Fibroblast of skin of abdomen (primary cell): ENCODE measurements at regions not wholly inside any gene's neighbourhood (a gene's known extent, or its start where the extent isn't known, plus 50 kb on each side); places are given as distances from the start of the nearest gene placed in this dataset.
A peak's percentile ranks its signal among the peaks of the same experiment; 100 is the strongest.

Source experiments
- DNase-seq: peaks from one replicate; pipeline ENCODE4 v3.0.0-alpha.2; 2013

- DNase-seq, result peak; percentile 2
Observed at GRCh38 chr20:43799150-43799711, 72.4 kb upstream of the GTSF1L start.

GRCh38 chr20:43798291-43799149 lies 71.7 kb upstream of the GTSF1L start:
- DNase-seq, result no peak

- no peak for DNase-seq
Observed at GRCh38 chr20:43794326-43794725, 67.5 kb upstream of the GTSF1L start.

DNA sequence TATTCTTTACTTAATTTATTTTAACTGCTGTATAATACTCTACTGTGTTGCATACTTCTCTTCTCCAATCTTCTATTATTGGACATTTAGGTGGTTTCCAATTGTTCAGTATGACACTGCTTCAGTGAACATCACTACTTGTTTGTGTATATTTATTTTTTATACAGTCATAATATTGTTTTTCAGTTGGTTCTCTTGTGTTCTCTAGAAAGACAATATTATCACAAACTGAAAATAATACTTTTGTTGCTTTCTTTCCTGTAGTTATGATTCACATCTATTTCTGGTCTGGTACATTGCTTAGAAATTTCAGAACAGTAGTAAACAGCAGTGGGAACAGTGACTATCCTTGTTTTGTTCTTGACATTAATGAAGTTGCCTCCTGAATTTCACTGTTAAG lies 62.8 kb upstream of the GTSF1L start:
- no peak for DNase-seq

GRCh38 chr20:43787937-43788336 lies 61.1 kb upstream of the GTSF1L start:
- no peak for DNase-seq

GRCh38 chr20:43786885-43787284 lies 60.1 kb upstream of the GTSF1L start:
- no peak for DNase-seq

DNA sequence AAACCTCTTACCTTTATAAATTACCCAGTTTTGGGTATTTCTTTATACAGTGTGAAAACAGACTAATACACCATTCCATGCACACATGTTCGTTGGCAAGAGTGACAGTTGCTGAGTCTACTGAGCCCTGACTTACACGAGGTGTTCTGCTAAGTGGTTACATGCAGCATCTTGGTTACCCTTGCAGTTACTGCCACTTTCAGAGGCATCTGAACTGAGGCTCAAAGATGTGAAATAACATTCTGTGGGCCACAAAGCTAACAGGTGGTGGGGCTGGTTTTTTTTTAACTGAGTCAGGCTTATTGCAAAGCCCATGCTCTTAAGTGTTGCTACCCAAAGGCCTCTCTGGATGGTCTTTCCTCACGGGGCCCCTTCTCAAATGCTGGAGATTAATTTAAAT lies 54.4 kb upstream of the GTSF1L start:
- DNase-seq, result no peak

GRCh38 chr20:43778375-43778774 lies 51.6 kb upstream of the GTSF1L start:
- DNase-seq, result no peak

GRCh38 chr20:43776691-43777090 lies 49.9 kb upstream of the GTSF1L start:
- DNase-seq, result no peak
